ENCODE measurements at regions not wholly inside any gene's neighbourhood (a gene's known extent, or its start where the extent isn't known, plus 50 kb on each side); places are given as distances from the start of the nearest gene placed in this dataset.

- TF ChIP-seq FOS (IDR thresholded peaks at IDR 0.05; ENCODE audit: low read depth, low read length) (no peak), RAD21 (IDR thresholded peaks at IDR 0.05; ENCODE audit: low read length) (no peak), CEBPB (IDR thresholded peaks at IDR 0.05; ENCODE audit: low read depth, low read length) (peak; percentile 4; the same call in 1 of the 2 replicates), USF2 (IDR thresholded peaks at IDR 0.05; ENCODE audit: low read depth, low read length) (no peak), SMC3 (IDR thresholded peaks at IDR 0.05; ENCODE audit: low read depth, low read length) (no peak), NFE2L2 (IDR thresholded peaks at IDR 0.05; ENCODE audit: low read depth, low read length) (no peak)
- H2AK9ac ChIP-seq (replicated peaks; ENCODE audit: low read depth, low read length, poor library complexity) = no peak overlapping the region
- dilution Hi-C loops (cut with HindIII; ENCODE audit: low sequenced_read_pairs, unreplicated experiment) (no loop called here), in situ Hi-C loops (cut with MboI; ENCODE audit: low sequenced_read_pairs) (no loop called here), intact Hi-C loops (cut with micrococcal nuclease) (no loop called here)
- no peak overlapping the region for H4K8ac ChIP-seq (ENCODE audit: low read depth in 2 of 2, low read length in 2 of 2)
- H3K9me3 ChIP-seq (ENCODE audit: control insufficient read depth, insufficient read depth, low read length) = no peaks in the 10 kb centered on the region
- no TSS peak for BruUV-seq (replicated peaks)
- WGBS, 2 experiments (ENCODE audit: extremely low coverage in 2 of 2, insufficient read length in 1 of 2) = 30% methylated on average over 2 of the region's 2 CpGs; no CpG with 5 or more reads in 1 of the 2 experiments
- no peak overlapping the region for H3K4me3 ChIP-seq (ENCODE audit: insufficient read depth, low read depth, low read length)
- no peak overlapping the region for H3K4me2 ChIP-seq (ENCODE audit: low read depth, low read length)
- no peak overlapping the region for H2BK120ac ChIP-seq (ENCODE audit: low read depth, low read length)
- ATAC-seq (ENCODE audit: low read depth) (no peak), DNase-seq (peak; percentile 43)
- no peaks in the 10 kb centered on the region for H3K9me1 ChIP-seq (ENCODE audit: insufficient read depth, low read length)
- H3K14ac ChIP-seq (replicated peaks; ENCODE audit: low read depth, low read length) = no peak overlapping the region
- no peak overlapping the region for H3K18ac ChIP-seq (ENCODE audit: low read depth, low read length)
- H3K4ac ChIP-seq (ENCODE audit: low read depth, low read length) = no peak overlapping the region
- H2AFZ ChIP-seq (replicated peaks; ENCODE audit: low read length, poor library complexity) = no peak overlapping the region
- no peak overlapping the region for H3K23ac ChIP-seq (ENCODE audit: low read depth, low read length)
- no peaks in the 10 kb centered on the region for H4K20me1 ChIP-seq (ENCODE audit: insufficient read depth, low read length)
- no peak overlapping the region for H2BK20ac ChIP-seq (ENCODE audit: low read depth, low read length)
- H2AK5ac ChIP-seq (ENCODE audit: low read depth, low read length) = no peak overlapping the region
- H2BK5ac ChIP-seq (ENCODE audit: low read depth, low read length, poor library complexity, severe bottlenecking) = no peak overlapping the region
- no peaks in the 10 kb centered on the region for H3K27me3 ChIP-seq (ENCODE audit: control insufficient read depth, insufficient read depth, low read length)
- CTCF ChIA-PET = no interaction called here
- no peak overlapping the region for H4K5ac ChIP-seq (ENCODE audit: low read depth, low read length)
- H3K4me1 ChIP-seq (ENCODE audit: control insufficient read depth, insufficient read depth, low read length) = peaks cover 4% of the 10 kb centered on the region
- no peaks in the 10 kb centered on the region for H3K36me3 ChIP-seq (ENCODE audit: control insufficient read depth, insufficient read depth, low read length)
- no peak overlapping the region for H3K56ac ChIP-seq (ENCODE audit: extremely low read depth, insufficient read depth, low read length)
- no peak overlapping the region for H3K9ac ChIP-seq (ENCODE audit: low read depth, low read length)
- H4K91ac ChIP-seq (ENCODE audit: insufficient read depth, low read depth, low read length) = no peak overlapping the region
- POLR2A ChIA-PET (ENCODE audit: unreplicated experiment) = no interaction called here
- no peaks in the 10 kb centered on the region for H3K79me1 ChIP-seq (ENCODE audit: low read depth in 1 of 2, low read length in 2 of 2)
- H2BK15ac ChIP-seq (ENCODE audit: low read depth, low read length) = no peak overlapping the region
- H3K27ac ChIP-seq (ENCODE audit: insufficient read depth, low read length) = no peak overlapping the region
Measured at GRCh38 chr18:10386956-10387355, 67.5 kb upstream of the APCDD1 start.

Data from IMR-90 (cell line).